NCI-H146 treated with DMSO at 0.1 percent for 48 hours (cell line): ENCODE measurements at regions not wholly inside any gene's neighbourhood (a gene's known extent, or its start where the extent isn't known, plus 50 kb on each side); places are given as distances from the start of the nearest gene placed in this dataset.
"Not testable (repeated sequence)": the region's sequence is repeated elsewhere in the genome, so short reads cannot be mapped to it uniquely, and the experiment has no call there.

Source experiments
- DNase-seq: peaks from one replicate; lab custom pipeline; 2025; ENCODE audit not compliant: unreplicated experiment; lab: John Stamatoyannopoulos, UW

GRCh38 chr3:190192739-190193138, 72.0 kb upstream of the P3H2 start:
- no peak for DNase-seq

DNA sequence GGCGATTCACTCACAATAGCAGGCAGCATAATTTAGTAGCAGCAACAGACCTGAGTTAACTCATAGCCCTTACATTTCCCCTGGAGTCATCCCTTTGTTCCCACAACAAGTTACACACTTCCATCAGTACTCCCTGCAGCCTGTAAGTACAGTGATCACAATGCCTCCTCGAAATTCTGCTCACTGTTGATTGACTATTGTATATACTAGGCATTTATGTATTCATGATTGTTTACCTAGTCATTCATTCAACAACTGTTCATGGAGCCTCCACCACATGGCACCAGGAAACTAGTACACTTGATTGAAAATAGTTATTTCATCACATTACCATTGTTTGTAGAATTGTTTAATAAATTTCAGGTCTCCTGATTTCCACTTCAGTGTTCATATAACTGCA, 71.4 kb upstream of the P3H2 start:
- peak; percentile 27 for DNase-seq

DNA sequence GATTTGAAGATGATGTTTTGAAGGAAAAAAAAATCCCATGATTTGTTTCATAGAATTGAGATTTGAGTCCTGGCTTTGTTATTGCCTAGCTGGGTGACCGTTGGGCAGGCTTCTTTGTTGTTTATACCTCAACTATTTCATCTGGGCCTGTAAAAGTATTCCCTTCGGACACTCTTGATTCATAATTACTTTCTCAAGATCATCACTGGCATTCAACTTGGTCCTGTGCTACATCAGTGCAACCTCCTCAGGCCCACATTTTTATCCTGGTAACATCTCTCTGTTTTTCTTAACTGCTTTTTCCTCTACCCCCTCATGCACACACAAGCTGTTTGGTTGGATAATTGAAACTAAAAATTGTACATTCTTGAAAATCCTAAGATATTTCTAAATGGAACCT, 67.5 kb upstream of the P3H2 start:
- DNase-seq: no peak

DNA sequence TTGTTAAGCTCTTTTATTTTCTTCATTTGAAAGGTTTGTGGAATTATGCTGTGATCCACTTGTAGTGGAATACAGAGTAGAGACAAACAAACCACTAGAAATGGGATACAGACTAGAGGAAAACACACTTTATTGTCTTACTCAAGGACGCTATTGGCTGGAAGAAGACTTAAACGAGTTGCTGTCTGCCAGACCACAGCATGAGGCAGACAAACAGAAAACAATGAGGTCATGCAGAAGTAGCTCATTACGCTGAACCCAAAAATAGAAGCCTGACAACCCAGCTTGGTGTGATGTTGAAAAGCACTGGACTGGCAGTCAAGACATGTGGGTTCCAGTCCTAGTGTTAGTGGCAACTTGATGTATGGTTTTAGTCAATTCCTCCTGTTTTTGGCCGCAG, 62.4 kb upstream of the P3H2 start:
- no peak for DNase-seq

GRCh38 chr3:190182418-190183043, 61.8 kb upstream of the P3H2 start:
- no peak for DNase-seq

DNA sequence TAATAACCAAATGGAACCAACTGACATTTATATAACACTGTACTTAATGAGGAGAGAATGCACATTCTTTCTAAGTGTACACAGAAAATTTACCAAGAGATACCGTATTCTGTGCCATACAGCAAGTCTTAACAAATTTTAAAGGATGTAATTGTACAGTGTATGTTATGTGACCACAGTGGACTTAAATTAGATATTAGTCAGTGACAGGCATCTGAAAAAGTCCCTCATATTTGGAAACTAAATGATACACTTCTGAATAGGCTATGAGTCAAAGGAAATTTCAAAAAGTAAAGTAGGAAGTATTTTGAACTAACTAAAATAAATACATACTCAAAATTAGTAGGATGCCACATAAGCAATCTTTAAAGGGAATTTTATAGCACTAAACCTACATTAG, 59.6 kb upstream of the P3H2 start:
- no peak for DNase-seq

GRCh38 chr3:190178779-190179178, 58.1 kb upstream of the P3H2 start:
- peak; percentile 15 for DNase-seq

DNA sequence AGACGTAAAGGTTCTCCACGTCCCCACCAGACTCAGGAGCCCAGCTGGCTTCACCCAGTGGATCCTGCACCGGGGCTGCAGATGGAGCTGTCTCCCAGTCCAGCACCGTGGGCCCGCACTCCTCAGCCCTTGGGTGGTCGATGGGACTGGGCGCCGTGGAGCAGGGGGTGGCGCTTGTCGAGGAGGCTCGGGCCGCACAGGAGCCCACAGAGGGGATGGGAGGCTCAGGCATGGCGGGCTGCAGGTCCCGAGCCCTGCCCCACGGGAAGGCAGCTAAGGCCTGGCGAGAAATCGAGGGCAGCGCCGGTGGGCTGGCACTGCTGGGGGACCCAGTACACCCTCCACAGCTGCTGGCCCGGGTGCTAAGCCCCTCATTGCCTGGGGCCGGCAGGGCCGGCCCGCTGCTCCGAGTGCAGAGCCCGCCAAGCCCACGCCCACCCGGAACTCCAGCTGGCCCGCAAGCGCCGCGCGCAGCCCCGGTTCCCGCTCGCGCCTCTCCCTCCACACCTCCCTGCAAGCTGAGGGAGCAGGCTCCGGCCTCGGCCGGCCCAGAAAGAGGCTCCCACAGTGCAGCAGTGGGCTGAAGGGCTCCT, 56.3 kb upstream of the P3H2 start:
- DNase-seq: not testable (repeated sequence)

GRCh38 chr3:190176106-190176505, 55.4 kb upstream of the P3H2 start:
- not testable (repeated sequence) for DNase-seq

DNA sequence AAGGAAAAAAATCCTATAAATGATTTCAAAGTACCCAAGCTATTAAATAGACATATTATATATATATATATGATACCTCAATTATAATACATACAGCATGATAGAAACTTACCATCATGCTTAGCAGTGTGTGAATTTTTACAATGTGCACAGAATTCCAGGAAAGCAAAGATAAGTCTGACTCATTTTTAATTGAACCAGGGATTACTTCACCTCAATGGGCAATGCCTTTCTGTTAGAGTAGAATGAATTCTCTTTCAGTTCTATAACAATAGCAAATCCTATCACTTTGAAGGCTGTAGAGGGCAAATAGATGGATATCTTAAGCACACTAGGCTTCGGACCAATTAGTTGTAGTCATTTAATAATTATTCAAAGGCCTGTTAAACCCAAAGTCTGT, 54.8 kb upstream of the P3H2 start:
- no peak for DNase-seq

DNA sequence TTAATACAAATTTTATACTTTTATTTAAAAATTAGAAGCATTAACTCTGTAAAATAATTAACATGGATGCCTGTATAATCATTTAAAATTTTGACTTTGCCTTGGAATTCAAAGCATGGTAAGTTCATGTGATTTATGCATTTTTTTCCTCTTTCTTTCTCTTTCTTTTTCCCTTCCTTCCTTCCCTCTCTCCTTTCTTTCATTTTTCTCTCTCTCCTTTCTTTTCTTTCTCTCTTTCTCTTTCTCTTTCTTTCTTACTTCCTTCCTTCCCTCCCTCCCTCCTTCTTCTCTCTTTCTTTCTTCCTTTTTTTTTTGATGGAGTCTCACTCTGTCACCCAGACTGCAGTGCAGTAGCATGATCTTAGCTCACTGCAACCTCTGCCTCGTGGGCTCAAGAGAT, 53.8 kb upstream of the P3H2 start:
- DNase-seq: no peak

DNA sequence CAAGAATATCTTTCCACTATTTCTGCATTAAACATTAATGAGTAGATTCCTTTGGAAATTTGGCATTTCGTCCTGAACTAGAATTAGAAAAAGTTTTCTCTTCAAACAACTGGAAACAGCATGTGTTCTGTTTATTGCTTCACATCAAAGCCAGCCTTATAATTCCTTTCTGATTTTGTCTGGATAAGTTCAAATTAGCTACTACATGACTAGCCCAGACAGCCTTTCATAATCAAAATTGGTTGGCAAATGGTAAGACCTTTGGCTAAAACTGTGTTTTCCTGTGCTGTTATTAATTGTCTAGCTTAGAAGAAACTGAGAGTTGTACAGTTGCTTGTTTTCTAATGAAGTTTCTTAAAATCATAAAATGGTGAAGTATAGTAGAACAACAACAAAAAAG, 52.7 kb upstream of the P3H2 start:
- DNase-seq: no peak

GRCh38 chr3:190172751-190173150, 52.1 kb upstream of the P3H2 start:
- DNase-seq: no peak
